B cell (primary cell): ENCODE measurements at regions not wholly inside any gene's neighbourhood (a gene's known extent, or its start where the extent isn't known, plus 50 kb on each side); places are given as distances from the start of the nearest gene placed in this dataset.

Experiments
- ATAC-seq: fragments of 200-7000 bp; cut with Tn5 transposase; one replicate; pipeline ENCODE4 v1.10.0; 2021; ENCODE audit warnings: low read depth, mild to moderate bottlenecking, moderate number of reproducible peaks, moderate library complexity
- CTCF ChIA-PET: fragments of 350-600 bp; sonication (Branson Sonifier 250); formaldehyde crosslinking; loops from one replicate; lab custom pipeline; 2021; ENCODE audit warnings: antibody characterized with exemption, inconsistent platforms; lab: Charles Lee
- POLR2A ChIA-PET: fragments of 350-600 bp; sonication (Branson Sonifier 250); formaldehyde crosslinking; loops from one replicate; lab custom pipeline; 2021; ENCODE audit warnings: antibody characterized with exemption; lab: Charles Lee
- DNase-seq: peaks from one replicate; pipeline ENCODE4 v3.0.0; 2013
- H2AFZ ChIP-seq: 2 replicates; pipeline ENCODE4 v1.6.1; 2012; ENCODE audit warnings: mild to moderate bottlenecking, low read depth, low read length; ENCODE audit not compliant: insufficient read depth, poor library complexity, severe bottlenecking
- H3K27ac ChIP-seq, 2 donors: 1 replicate in 1 of 2; 2 replicates in 1 of 2; pipeline ENCODE4 v1.5.1; 2012 to 2013; ENCODE audit warnings: low read length in 2 of 2, mild to moderate bottlenecking in 2 of 2, moderate library complexity in 1 of 2
- H3K27me3 ChIP-seq, 4 experiments: fragments of 200-600 bp in 1 of 4; sonication (generic) in 1 of 4; replicated peaks in 1 of 4; 1 replicate in 2 of 4; 2 replicates in 2 of 4; pipeline versions ENCODE4 v1.6.1 to v1.7.0; 2013 to 2016; ENCODE audit warnings: low read length in 3 of 4, mild to moderate bottlenecking in 2 of 4, mixed read lengths in 1 of 4, moderate library complexity in 1 of 4; ENCODE audit not compliant: insufficient read depth in 4 of 4, control insufficient read depth in 3 of 4; ENCODE audit errors: control extremely low read depth in 1 of 4
- H3K36me3 ChIP-seq, 2 experiments: replicated peaks in 1 of 2; 1 replicate in 1 of 2; 2 replicates in 1 of 2; pipeline versions ENCODE4 v1.6.1 to v1.7.1; 2013; ENCODE audit warnings: low read length in 1 of 2; ENCODE audit not compliant: insufficient read depth in 2 of 2, control insufficient read depth in 1 of 2; ENCODE audit errors: control extremely low read depth in 1 of 2, extremely low read depth in 1 of 2
- H3K4me1 ChIP-seq, 2 donors: fragments of 200-600 bp in 1 of 2; sonication (generic) in 1 of 2; 1 replicate in 1 of 2; 2 replicates in 1 of 2; pipeline versions ENCODE4 v1.5.1 to v1.6.1; 2013 to 2017; ENCODE audit warnings: low read length in 2 of 2; ENCODE audit not compliant: control insufficient read depth in 2 of 2, insufficient read depth in 2 of 2
- H3K4me2 ChIP-seq: replicated peaks from 2 replicates; pipeline ENCODE3; 2012; ENCODE audit warnings: mild to moderate bottlenecking, low read depth, low read length; ENCODE audit not compliant: poor library complexity, severe bottlenecking
- H3K4me3 ChIP-seq, 5 experiments: fragments of 200-600 bp in 1 of 5; sonication (generic) in 1 of 5; 1 replicate in 3 of 5; 2 replicates in 2 of 5; pipeline versions ENCODE4 v1.5.1 to v1.7.0; 2011 to 2016; ENCODE audit warnings: low read length in 4 of 5, mild to moderate bottlenecking in 4 of 5, low read depth in 2 of 5, control low read depth in 1 of 5, moderate library complexity in 1 of 5; ENCODE audit not compliant: insufficient read depth in 1 of 5; ENCODE audit errors: control extremely low read depth in 1 of 5, extremely low read depth in 1 of 5
- H3K79me2 ChIP-seq: fragments of 200-600 bp; sonication (generic); one replicate; pipeline ENCODE4 v1.6.0; 2016; ENCODE audit warnings: low read length; ENCODE audit not compliant: control insufficient read depth, insufficient read depth
- H3K9ac ChIP-seq: fragments of 200-600 bp; sonication (generic); 2 replicates; pipeline ENCODE4 v1.6.1; 2017; ENCODE audit warnings: mild to moderate bottlenecking, low read length, moderate library complexity
- H3K9me3 ChIP-seq, 3 donors: one replicate each; pipeline versions ENCODE4 v1.6.1 to v1.7.1; 2013; ENCODE audit warnings: low read length in 2 of 3; ENCODE audit not compliant: control insufficient read depth in 2 of 3, insufficient read depth in 1 of 3; ENCODE audit errors: control extremely low read depth in 1 of 3
- H4K20me1 ChIP-seq: 2 replicates; pipeline ENCODE4 v1.6.0; 2012; ENCODE audit warnings: mild to moderate bottlenecking, low read length; ENCODE audit not compliant: insufficient read depth, control insufficient read depth, poor library complexity, severe bottlenecking
- H3K27ac Mint-ChIP-seq: one replicate; pipeline ENCODE4 v1.8.0; 2021; ENCODE audit warnings: mixed read lengths
- H3K27me3 Mint-ChIP-seq: one replicate; pipeline ENCODE4 v1.8.0; 2021; ENCODE audit warnings: mixed read lengths
- H3K4me1 Mint-ChIP-seq: one replicate; pipeline ENCODE4 v1.8.0; 2021; ENCODE audit warnings: mixed read lengths
- H3K4me3 Mint-ChIP-seq: one replicate; pipeline ENCODE4 v1.8.0; 2021; ENCODE audit warnings: mixed read lengths
- H3K9me3 Mint-ChIP-seq: one replicate; pipeline ENCODE4 v1.8.0; 2022; ENCODE audit warnings: mixed read lengths; ENCODE audit not compliant: insufficient read depth
- EZH2 ChIP-seq: IDR thresholded peaks from 2 replicates; pipeline ENCODE4 v1.6.1; 2012; ENCODE audit warnings: borderline replicate concordance, low read depth, mild to moderate bottlenecking, moderate library complexity, low read length; ENCODE audit not compliant: insufficient read depth, poor library complexity, severe bottlenecking
- WGBS: methylation state at CpG from one replicate; pipeline ENCODE4 v1.1.5; 2013; ENCODE audit warnings: missing lambda C conversion rate; ENCODE audit not compliant: insufficient coverage; 5-methylcytosine and 5-hydroxymethylcytosine counted together
- intact Hi-C: fragments of 100-400 bp; cut with micrococcal nuclease; formaldehyde crosslinking; loops from one replicate; pipeline ENCODE4 v1.10.0; 2022
- TF ChIP-seq, protein P1 (sequence below): fragments of 200-600 bp; IDR thresholded peaks from one replicate; pipeline ENCODE4 v1.8.0; 2022; ENCODE audit warnings: antibody characterized with exemption, mild to moderate bottlenecking

- H3K4me1 Mint-ChIP-seq: no peaks in the 10 kb centered on the region
- CTCF ChIA-PET: no interaction called here
- no peak overlapping the region for H3K27ac ChIP-seq
Measured at GRCh38 chr2:176691471-176691870, 422.2 kb downstream of the MTX2 start.

DNA sequence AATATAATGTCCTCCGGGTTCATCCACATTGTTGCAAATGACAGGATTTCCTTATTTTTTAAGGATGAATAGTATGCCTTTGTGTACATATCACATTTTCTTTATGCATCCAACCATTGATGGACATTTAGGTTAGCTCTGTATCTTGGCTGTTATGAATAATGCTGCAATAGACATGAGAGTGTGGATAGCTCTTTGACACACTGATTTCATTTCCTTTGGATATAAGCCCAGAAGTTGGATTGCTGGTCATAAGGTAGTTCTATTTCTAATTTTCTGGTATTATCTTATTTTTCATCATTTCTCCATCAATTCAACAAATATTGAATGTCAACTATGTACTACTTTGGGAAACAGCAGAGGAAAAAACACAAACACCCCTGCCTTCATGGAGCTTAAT, 423.3 kb downstream of the MTX2 start:
- POLR2A ChIA-PET: no interaction called here
- no peaks in the 10 kb centered on the region for H3K79me2 ChIP-seq
- ATAC-seq: no peak

More at GRCh38 chr2:176691471-176691870, 422.2 kb downstream of the MTX2 start:
- Histone ChIP-seq H3K27me3 (no peaks in the 10 kb centered on the region), H3K79me2 (no peaks in the 10 kb centered on the region), H2AFZ (no peak overlapping the region), H3K4me2 (no peak overlapping the region), H3K4me3 (no peak overlapping the region), H3K9me3 (no peaks in the 10 kb centered on the region), H4K20me1 (no peaks in the 10 kb centered on the region), H3K36me3 (no peaks in the 10 kb centered on the region), H3K9ac (no peak overlapping the region), H3K4me1 (no peaks in the 10 kb centered on the region)
- no peak overlapping the region for H3K4me3 Mint-ChIP-seq
- TF ChIP-seq EZH2: no peak
- TF ChIP-seq, protein P1, sequence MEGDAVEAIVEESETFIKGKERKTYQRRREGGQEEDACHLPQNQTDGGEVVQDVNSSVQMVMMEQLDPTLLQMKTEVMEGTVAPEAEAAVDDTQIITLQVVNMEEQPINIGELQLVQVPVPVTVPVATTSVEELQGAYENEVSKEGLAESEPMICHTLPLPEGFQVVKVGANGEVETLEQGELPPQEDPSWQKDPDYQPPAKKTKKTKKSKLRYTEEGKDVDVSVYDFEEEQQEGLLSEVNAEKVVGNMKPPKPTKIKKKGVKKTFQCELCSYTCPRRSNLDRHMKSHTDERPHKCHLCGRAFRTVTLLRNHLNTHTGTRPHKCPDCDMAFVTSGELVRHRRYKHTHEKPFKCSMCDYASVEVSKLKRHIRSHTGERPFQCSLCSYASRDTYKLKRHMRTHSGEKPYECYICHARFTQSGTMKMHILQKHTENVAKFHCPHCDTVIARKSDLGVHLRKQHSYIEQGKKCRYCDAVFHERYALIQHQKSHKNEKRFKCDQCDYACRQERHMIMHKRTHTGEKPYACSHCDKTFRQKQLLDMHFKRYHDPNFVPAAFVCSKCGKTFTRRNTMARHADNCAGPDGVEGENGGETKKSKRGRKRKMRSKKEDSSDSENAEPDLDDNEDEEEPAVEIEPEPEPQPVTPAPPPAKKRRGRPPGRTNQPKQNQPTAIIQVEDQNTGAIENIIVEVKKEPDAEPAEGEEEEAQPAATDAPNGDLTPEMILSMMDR: no peak
- WGBS: no CpG with 5 or more reads among the region's 2 CpGs
- intact Hi-C loops: no loop called here
- ATAC-seq (no peak), DNase-seq (no peak)
- H3K27me3 Mint-ChIP-seq: peaks cover 15% of the 10 kb centered on the region
- H3K27ac Mint-ChIP-seq: no peak overlapping the region
- POLR2A ChIA-PET: no interaction called here
- H3K9me3 Mint-ChIP-seq: no peaks in the 10 kb centered on the region

More for the DNA sequence above, 423.3 kb downstream of the MTX2 start:
- no peak overlapping the region for H2AFZ ChIP-seq
- H4K20me1 ChIP-seq: no peaks in the 10 kb centered on the region
- no peak overlapping the region for H3K4me2 ChIP-seq
- H3K27me3 Mint-ChIP-seq: peaks cover 18% of the 10 kb centered on the region
- H3K27ac ChIP-seq: no peak overlapping the region
- H3K27ac Mint-ChIP-seq: no peak overlapping the region
- H3K4me1 Mint-ChIP-seq: no peaks in the 10 kb centered on the region
- whole genome bisulfite sequencing: no CpG with 5 or more reads among the region's 1 CpG
- no peaks in the 10 kb centered on the region for H3K36me3 ChIP-seq
- H3K9ac ChIP-seq: no peak overlapping the region
- no peak for TF ChIP-seq EZH2
- TF ChIP-seq, protein P1: no peak
- H3K9me3 ChIP-seq: no peaks in the 10 kb centered on the region
- no peak overlapping the region for H3K4me3 Mint-ChIP-seq
- H3K9me3 Mint-ChIP-seq: no peaks in the 10 kb centered on the region
- no peaks in the 10 kb centered on the region for H3K4me1 ChIP-seq
- no peaks in the 10 kb centered on the region for H3K27me3 ChIP-seq
- DNase-seq: no peak
- no peak overlapping the region for H3K4me3 ChIP-seq
- intact Hi-C loops: no loop called here
- CTCF ChIA-PET: no interaction called here
